ENCODE measurements at regions not wholly inside any gene's neighbourhood (a gene's known extent, or its start where the extent isn't known, plus 50 kb on each side); places are given as distances from the start of the nearest gene placed in this dataset.

GRCh38 chr13:47076500-47076899 lies 179.6 kb upstream of the HTR2A start:
- no peak for DNase-seq (ENCODE audit: low spot score)

- no peak for DNase-seq (ENCODE audit: low spot score)
Measured at GRCh38 chr13:47069133-47069532, 172.3 kb upstream of the HTR2A start.

DNA sequence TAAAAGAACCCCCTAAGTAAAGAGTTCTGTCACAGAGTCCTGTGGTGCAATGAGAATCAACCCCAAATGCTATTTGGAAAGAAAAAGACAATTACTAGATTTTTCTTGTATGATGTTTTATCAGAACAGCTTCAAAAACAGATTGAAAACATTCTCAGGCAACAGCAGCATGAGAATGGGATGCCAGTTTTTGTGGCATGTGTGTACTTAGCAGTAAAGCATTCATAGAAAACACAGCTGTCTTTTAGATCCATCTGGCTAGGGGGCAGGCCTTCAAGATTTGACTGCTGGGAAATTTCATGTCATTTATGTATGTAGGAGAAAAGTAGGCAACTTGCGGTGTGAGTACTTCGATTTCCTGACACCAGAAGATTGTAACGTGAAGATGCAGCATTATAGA lies 170.5 kb upstream of the HTR2A start:
- DNase-seq (ENCODE audit: low spot score): no peak

- DNase-seq (ENCODE audit: low spot score): no peak
Measured at GRCh38 chr13:47066226-47066625, 169.4 kb upstream of the HTR2A start.

DNA sequence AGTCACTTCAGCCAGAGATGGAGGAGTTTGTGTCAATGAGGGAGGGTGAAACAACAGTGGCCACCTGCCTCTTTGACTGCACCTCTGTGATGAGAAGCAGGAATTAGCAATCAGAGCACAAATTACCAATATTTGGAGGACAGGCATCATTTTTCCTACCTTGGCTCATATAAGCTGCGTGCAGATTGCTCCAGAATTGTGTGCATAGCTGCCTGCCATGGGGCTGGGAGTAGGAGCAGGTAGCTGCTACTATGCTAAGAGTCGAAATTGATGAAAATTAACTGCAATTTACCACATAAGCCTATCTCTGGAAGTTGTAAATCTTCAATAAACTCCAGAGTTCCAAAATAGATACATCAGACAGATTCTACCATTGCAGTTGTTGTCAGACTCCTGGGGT lies 167.5 kb upstream of the HTR2A start:
- DNase-seq (ENCODE audit: low spot score): no peak

- no peak for DNase-seq (ENCODE audit: low spot score)
Measured at GRCh38 chr13:47049276-47049989, 152.6 kb upstream of the HTR2A start.

DNA sequence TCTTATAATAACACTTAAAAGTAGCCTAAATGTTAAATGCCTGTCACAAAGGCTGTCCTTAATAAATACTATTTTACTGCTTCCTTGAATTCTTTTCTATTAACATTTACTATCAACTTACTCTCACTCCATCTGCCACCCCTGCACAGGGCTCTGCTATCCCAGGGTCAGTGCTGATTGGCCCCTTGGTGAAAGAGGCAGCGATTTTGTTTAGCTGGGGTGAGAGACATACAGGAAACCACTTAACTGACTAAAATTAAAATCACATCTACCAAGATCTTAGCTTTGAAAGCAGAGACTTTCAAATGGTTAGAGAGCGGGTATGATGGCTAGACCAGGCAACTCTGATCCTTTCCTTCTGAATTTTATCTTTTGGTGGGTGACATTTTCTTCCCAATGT lies 149.9 kb upstream of the HTR2A start:
- DNase-seq (ENCODE audit: low spot score): no peak

DNA sequence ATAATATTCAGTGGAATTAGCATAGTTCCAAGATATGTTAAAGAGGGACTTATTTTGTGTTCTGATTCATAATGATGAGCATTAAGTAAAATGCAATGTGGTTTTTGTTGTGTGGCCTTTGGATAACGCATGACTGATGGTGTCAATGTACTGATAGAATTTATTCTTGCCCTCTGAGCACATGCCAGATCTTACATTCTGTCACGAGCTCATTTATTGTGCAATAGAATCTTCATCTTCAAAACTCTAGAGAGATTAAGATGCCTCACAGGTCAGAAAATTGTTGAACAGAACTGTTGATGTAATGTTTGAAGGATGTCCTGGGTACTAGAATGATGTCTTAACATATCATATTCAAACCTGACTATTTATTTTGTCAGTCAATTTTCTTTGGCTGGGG lies 148.0 kb upstream of the HTR2A start:
- no peak for DNase-seq (ENCODE audit: low spot score)

GRCh38 chr13:47039106-47039505 lies 142.3 kb upstream of the HTR2A start:
- no peak for DNase-seq (ENCODE audit: low spot score)

DNA sequence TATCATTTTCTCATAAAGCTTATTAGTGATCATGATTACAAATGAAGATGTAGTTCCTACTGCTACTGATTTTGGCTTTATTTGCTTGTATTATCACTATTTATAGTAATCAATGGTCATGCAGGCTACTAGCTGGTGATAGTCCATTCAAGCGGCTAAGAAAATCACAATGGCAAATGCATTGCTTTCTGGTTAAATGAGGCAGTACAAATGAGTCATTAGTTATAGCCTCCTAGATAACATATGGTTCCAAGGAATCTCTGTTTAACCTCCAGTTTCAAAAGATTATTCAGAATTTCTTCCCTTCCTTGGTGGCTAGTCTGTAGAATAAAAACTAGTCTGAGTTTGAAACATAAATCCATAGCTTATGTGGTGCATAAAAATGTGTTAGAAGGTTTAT lies 141.3 kb upstream of the HTR2A start:
- DNase-seq (ENCODE audit: low spot score): no peak

DNA sequence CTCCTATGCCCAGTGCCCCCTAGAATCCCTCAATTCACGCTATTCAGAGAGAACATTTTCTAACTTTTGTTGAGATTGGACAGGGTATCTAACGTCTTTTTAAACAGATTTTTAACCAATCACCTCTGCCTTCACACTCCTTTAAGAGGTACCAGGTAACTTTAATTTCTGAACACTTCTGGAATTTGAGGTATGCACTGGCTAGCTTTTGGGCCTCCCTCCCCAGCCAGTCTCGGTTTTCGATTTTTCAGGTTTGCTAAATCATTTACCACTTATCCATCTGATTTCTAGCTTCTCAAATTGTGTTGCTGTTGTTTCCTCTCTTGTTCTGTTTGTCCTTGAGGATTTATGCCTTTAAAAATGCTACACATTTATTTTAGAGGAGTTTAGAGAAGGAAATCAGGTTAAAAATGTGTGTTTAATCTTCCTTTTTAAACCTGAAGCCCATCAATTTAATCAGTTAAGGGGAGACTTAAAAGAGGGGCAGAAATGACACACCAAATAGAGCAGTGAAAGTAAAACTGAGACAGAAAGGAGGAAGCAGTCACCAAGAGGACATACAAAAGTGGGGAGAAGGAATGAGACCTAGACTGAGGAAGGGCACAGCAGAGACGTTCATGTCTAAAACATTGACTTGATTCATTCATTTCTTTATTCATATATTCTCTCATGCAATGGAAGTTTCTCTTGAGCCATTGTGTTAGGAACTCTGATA lies 139.6 kb upstream of the HTR2A start:
- DNase-seq (ENCODE audit: low spot score): no peak

GRCh38 chr13:47033216-47033615 lies 136.4 kb upstream of the HTR2A start:
- no peak for DNase-seq (ENCODE audit: low spot score)

DNA sequence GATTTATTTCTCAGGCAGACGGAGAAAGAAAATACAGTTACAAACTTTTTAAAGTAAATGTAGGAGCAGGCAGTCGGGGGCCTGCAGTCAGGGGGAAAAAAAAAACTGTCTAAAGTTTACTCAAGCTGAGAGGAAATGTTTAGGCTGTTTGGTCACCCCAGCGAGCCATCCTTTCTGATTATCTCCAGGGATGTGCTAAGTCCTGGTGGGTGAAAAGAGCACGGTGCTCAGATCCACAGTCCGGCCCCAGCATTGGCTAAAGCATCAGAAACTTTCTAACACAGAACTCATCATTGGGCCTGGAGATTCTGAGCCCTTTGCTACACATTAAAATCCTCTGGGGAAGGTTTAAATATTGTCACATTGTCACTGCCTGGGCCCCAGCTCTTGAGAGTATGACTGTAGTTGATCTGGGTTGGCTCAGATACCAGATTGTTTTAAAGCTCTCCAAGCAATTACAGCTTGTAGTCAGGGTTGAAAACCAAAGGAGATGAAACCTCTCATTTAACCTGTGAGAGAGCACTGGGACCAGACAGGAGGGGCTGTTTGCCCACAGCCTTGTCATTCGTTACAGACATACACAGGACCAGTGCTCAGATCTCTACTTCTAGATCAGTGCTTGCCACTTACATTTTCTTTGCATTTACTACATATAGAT lies 131.1 kb upstream of the HTR2A start:
- DNase-seq (ENCODE audit: low spot score): no peak

- DNase-seq (ENCODE audit: low spot score): no peak
Measured at GRCh38 chr13:47025791-47026447, 129.1 kb upstream of the HTR2A start.

GRCh38 chr13:47019977-47020376 lies 123.1 kb upstream of the HTR2A start:
- DNase-seq (ENCODE audit: low spot score): no peak

DNA sequence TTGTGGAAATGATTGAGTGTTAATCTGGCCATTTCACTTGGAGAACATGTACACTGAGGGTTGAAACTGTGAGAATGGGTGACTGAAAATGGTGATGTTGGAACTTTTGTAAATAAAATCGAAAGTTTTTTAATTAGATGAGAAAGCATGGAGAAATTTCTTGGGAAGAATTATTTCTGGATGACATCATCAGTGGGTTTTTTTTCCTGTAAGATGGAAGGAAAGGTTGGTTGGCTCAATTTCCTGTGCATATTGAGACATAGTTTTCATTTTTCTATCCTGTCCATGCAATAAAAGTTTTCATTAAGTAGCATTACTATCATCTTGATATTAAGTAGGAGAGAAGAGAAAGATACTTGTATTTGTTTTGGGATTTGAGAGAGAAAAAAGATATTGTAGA lies 120.6 kb upstream of the HTR2A start:
- no peak for DNase-seq (ENCODE audit: low spot score)

DNA sequence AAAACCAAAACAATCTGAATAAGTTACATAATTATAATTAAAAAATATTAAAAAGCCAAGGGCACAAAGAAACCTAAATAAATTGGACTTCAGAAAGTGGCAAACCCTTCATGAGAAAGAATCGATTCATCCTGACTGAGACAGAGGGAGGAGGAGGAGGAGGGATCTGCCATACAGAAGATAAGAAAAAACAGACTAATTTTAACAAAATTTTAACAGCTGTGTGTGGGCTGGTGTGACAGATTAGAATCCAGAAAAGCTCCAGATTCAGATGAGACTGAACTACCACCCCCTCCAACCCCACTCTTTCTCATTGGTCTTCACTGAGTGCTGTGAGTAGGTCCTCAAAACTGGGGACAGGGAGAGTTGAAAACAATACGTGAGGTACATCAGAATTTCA lies 111.5 kb upstream of the HTR2A start:
- DNase-seq (ENCODE audit: low spot score): no peak

DNA sequence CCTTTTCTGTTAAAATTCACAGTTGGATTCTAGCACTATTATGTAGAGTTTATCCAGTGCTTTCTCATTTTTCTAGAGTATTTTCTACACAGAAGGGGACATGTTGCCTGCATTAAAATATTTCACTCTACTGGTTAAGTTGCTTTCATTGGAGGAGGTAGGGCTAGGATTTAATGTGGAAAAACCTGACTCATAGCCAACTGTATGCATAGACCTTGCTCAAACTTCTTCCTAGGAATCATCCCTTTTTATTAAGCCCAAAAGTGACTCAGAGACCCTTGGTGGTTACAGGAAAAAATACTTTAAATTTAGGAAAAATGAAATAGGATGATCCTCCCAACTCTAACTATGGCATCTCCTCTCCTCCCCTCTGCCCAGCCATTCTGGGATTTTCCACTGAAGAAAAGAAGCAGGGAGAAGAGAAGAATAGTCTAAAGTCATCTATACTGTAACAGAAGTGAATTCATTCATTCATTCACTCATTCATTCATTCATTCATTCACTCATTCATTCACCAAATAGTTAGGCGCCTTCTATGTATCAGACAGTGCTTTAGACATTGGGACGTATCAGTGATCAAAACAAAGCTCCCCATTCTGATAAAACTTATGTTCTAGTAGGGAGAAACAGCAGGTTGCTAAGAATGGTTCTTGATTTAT lies 109.0 kb upstream of the HTR2A start:
- DNase-seq (ENCODE audit: low spot score): no peak

GRCh38 chr13:47004540-47004939 lies 107.7 kb upstream of the HTR2A start:
- DNase-seq (ENCODE audit: low spot score): no peak

DNA sequence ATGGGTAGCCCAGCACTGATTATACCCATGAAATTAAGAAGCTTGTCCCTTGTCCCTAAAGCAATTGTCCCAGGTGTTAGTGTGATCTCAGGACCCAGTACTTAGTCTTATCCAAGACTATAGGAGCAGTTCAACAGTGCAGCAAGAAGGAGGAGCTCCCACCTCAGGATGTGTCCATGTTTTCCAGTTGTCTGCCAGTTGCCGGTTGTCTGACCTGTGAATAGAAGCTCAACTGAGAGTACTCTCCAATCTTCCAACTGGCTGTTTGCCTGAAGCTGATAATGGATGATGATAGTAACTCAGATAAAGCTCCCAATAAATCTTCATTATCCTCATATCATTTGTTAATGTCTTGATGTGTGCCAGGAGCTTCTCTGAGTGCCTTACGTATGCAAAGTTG lies 107.2 kb upstream of the HTR2A start:
- no peak for DNase-seq (ENCODE audit: low spot score)

DNA sequence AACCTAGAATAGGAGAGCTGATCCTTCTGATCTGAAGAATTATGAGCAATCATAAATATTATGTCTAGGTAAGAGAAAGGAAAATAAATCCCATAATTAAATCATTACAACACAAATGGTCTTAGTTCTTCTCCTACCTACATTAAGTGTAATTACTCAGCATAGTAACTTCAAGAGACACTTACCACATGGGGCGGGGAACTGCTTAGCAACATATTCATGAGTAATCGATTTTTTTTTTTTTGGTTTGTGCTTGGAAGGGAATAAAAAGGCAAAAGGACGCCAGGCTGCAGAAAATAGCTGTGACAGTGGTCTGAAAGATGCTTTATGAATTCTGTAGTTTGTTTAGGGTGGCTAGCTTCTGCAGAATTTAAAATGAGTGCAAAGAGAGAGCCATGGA lies 103.3 kb upstream of the HTR2A start:
- DNase-seq (ENCODE audit: low spot score): no peak

All from SK-N-DZ (cell line).